Parathyroid adenoma (tissue), 2 donors: ENCODE measurements at regions not wholly inside any gene's neighbourhood (a gene's known extent, or its start where the extent isn't known, plus 50 kb on each side); places are given as distances from the start of the nearest gene placed in this dataset.

Experiments used
- H2AFZ ChIP-seq: fragments of 300-600 bp; sonication (generic); one replicate; pipeline ENCODE4 v1.7.0; 2017; ENCODE audit warnings: antibody characterized with exemption, mild to moderate bottlenecking
- H3K27ac ChIP-seq: fragments of 300-600 bp; sonication (generic); one replicate; pipeline ENCODE4 v1.7.0; 2017
- H3K27me3 ChIP-seq: fragments of 300-600 bp; sonication (generic); one replicate; pipeline ENCODE4 v1.7.0; 2017; ENCODE audit warnings: low read length; ENCODE audit not compliant: control insufficient read depth, insufficient read depth
- H3K36me3 ChIP-seq: fragments of 300-600 bp; sonication (generic); one replicate; pipeline ENCODE4 v1.7.0; 2017; ENCODE audit warnings: low read length; ENCODE audit not compliant: control insufficient read depth, insufficient read depth
- H3K4me1 ChIP-seq: fragments of 300-600 bp; sonication (generic); one replicate; pipeline ENCODE4 v1.7.0; 2017; ENCODE audit warnings: control low read depth
- H3K4me2 ChIP-seq: fragments of 300-600 bp; sonication (generic); one replicate; pipeline ENCODE4 v1.7.0; 2017; ENCODE audit warnings: low read length
- H3K4me3 ChIP-seq: fragments of 300-600 bp; sonication (generic); one replicate; pipeline ENCODE4 v1.7.0; 2017; ENCODE audit warnings: low read depth, low read length
- H3K79me2 ChIP-seq: fragments of 300-600 bp; sonication (generic); one replicate; pipeline ENCODE4 v1.7.0; 2017; ENCODE audit warnings: control low read depth
- H3K9ac ChIP-seq: fragments of 300-600 bp; sonication (generic); one replicate; pipeline ENCODE4 v1.7.0; 2017; ENCODE audit warnings: mild to moderate bottlenecking
- H3K9me3 ChIP-seq: fragments of 300-600 bp; sonication (generic); one replicate; pipeline ENCODE4 v1.7.0; 2017; ENCODE audit warnings: low read length; ENCODE audit not compliant: control insufficient read depth
- CTCF ChIP-seq: fragments of 300-600 bp; sonication (generic); IDR thresholded peaks from one replicate; pipeline ENCODE4 v1.7.0; 2017; ENCODE audit warnings: antibody characterized with exemption, mild to moderate bottlenecking
- donor health status: primary hyperparathyroidism.

- no peaks in the 10 kb centered on the region for H3K27me3 ChIP-seq
- no peak overlapping the region for H2AFZ ChIP-seq
- no peak overlapping the region for H3K9ac ChIP-seq
- no peak overlapping the region for H3K4me2 ChIP-seq
- no peak overlapping the region for H3K4me3 ChIP-seq
- H3K36me3 ChIP-seq, result no peaks in the 10 kb centered on the region
- H3K79me2 ChIP-seq, result no peaks in the 10 kb centered on the region
- H3K27ac ChIP-seq, result no peak overlapping the region
- TF ChIP-seq CTCF, result no peak
- H3K4me1 ChIP-seq, result no peaks in the 10 kb centered on the region
- no peaks in the 10 kb centered on the region for H3K9me3 ChIP-seq
Observed at GRCh38 chr4:24141836-24142235, 252.0 kb upstream of the PPARGC1A start.

- Histone ChIP-seq H3K4me1 (no peaks in the 10 kb centered on the region), H3K4me3 (no peak overlapping the region), H3K27ac (no peak overlapping the region), H3K27me3 (no peaks in the 10 kb centered on the region), H3K79me2 (no peaks in the 10 kb centered on the region), H3K9me3 (no peaks in the 10 kb centered on the region), H3K4me2 (no peak overlapping the region), H3K9ac (no peak overlapping the region), H3K36me3 (no peaks in the 10 kb centered on the region), H2AFZ (no peak overlapping the region)
- no peak for TF ChIP-seq CTCF
Observed at GRCh38 chr4:24140892-24141291, 251.0 kb upstream of the PPARGC1A start.

- H3K9ac ChIP-seq, result no peak overlapping the region
- H3K4me1 ChIP-seq, result no peaks in the 10 kb centered on the region
- H3K27me3 ChIP-seq, result no peaks in the 10 kb centered on the region
- H3K4me3 ChIP-seq, result no peak overlapping the region
- H3K27ac ChIP-seq, result no peak overlapping the region
- H3K4me2 ChIP-seq, result no peak overlapping the region
- no peak overlapping the region for H2AFZ ChIP-seq
- H3K36me3 ChIP-seq, result no peaks in the 10 kb centered on the region
- TF ChIP-seq CTCF, result no peak
- no peaks in the 10 kb centered on the region for H3K9me3 ChIP-seq
- H3K79me2 ChIP-seq, result no peaks in the 10 kb centered on the region
Observed at GRCh38 chr4:24137671-24138601, 248.1 kb upstream of the PPARGC1A start.

- no peaks in the 10 kb centered on the region for H3K79me2 ChIP-seq
- no peak overlapping the region for H3K4me2 ChIP-seq
- TF ChIP-seq CTCF, result no peak
Observed at GRCh38 chr4:24131954-24132673, 242.3 kb upstream of the PPARGC1A start.

More at GRCh38 chr4:24131954-24132673, 242.3 kb upstream of the PPARGC1A start:
- Histone ChIP-seq H3K4me3 (no peak overlapping the region), H3K36me3 (no peaks in the 10 kb centered on the region), H3K27me3 (no peaks in the 10 kb centered on the region), H3K4me1 (no peaks in the 10 kb centered on the region), H3K9ac (no peak overlapping the region), H2AFZ (no peak overlapping the region), H3K27ac (no peak overlapping the region), H3K9me3 (no peaks in the 10 kb centered on the region)
